ENCODE measurements at regions not wholly inside any gene's neighbourhood (a gene's known extent, or its start where the extent isn't known, plus 50 kb on each side); places are given as distances from the start of the nearest gene placed in this dataset.

GRCh38 chr13:108003626-108004025 lies 211.7 kb downstream of the LIG4 start:
- Histone ChIP-seq H3K27me3 (replicated peaks; ENCODE audit: control insufficient read depth, insufficient read depth, low read length) (no peaks in the 10 kb centered on the region), H3K36me3 (ENCODE audit: control insufficient read depth, insufficient read depth, low read length) (no peaks in the 10 kb centered on the region), H3K4me3 (replicated peaks; ENCODE audit: low read depth, low read length) (no peak overlapping the region)
- TF ChIP-seq CTCF (IDR thresholded peaks at IDR 0.05; ENCODE audit: insufficient read depth, low read length, poor library complexity, severe bottlenecking) = no peak
- no peak for DNase-seq (ENCODE audit: extremely low read depth, insufficient read length)

- TF ChIP-seq CTCF (IDR thresholded peaks at IDR 0.05; ENCODE audit: insufficient read depth, low read length, poor library complexity, severe bottlenecking) = no peak
- no peaks in the 10 kb centered on the region for H3K36me3 ChIP-seq (ENCODE audit: control insufficient read depth, insufficient read depth, low read length)
- H3K4me3 ChIP-seq (replicated peaks; ENCODE audit: low read depth, low read length) = no peak overlapping the region
- DNase-seq (ENCODE audit: extremely low read depth, insufficient read length) = no peak
- H3K27me3 ChIP-seq (replicated peaks; ENCODE audit: control insufficient read depth, insufficient read depth, low read length) = no peaks in the 10 kb centered on the region
Measured at GRCh38 chr13:108000998-108001397, 214.3 kb downstream of the LIG4 start.

- no peak overlapping the region for H3K4me3 ChIP-seq (replicated peaks; ENCODE audit: low read depth, low read length)
- no peaks in the 10 kb centered on the region for H3K36me3 ChIP-seq (ENCODE audit: control insufficient read depth, insufficient read depth, low read length)
- DNase-seq (ENCODE audit: extremely low read depth, insufficient read length) = no peak
- TF ChIP-seq CTCF (IDR thresholded peaks at IDR 0.05; ENCODE audit: insufficient read depth, low read length, poor library complexity, severe bottlenecking) = no peak
- no peaks in the 10 kb centered on the region for H3K27me3 ChIP-seq (replicated peaks; ENCODE audit: control insufficient read depth, insufficient read depth, low read length)
Measured at GRCh38 chr13:107999751-108000150, 215.6 kb downstream of the LIG4 start.

GRCh38 chr13:107994137-107994536 lies 221.2 kb downstream of the LIG4 start:
- DNase-seq (ENCODE audit: extremely low read depth, insufficient read length) = no peak
- Histone ChIP-seq H3K4me3 (replicated peaks; ENCODE audit: low read depth, low read length) (no peak overlapping the region), H3K36me3 (ENCODE audit: control insufficient read depth, insufficient read depth, low read length) (no peaks in the 10 kb centered on the region), H3K27me3 (replicated peaks; ENCODE audit: control insufficient read depth, insufficient read depth, low read length) (no peaks in the 10 kb centered on the region)
- no peak for TF ChIP-seq CTCF (IDR thresholded peaks at IDR 0.05; ENCODE audit: insufficient read depth, low read length, poor library complexity, severe bottlenecking)

GRCh38 chr13:107993239-107993949 lies 221.9 kb downstream of the LIG4 start:
- TF ChIP-seq CTCF (IDR thresholded peaks at IDR 0.05; ENCODE audit: insufficient read depth, low read length, poor library complexity, severe bottlenecking) = no peak

GRCh38 chr13:107992542-107992941 lies 222.8 kb downstream of the LIG4 start:
- Histone ChIP-seq H3K36me3 (ENCODE audit: control insufficient read depth, insufficient read depth, low read length) (no peaks in the 10 kb centered on the region), H3K4me3 (replicated peaks; ENCODE audit: low read depth, low read length) (no peak overlapping the region), H3K27me3 (replicated peaks; ENCODE audit: control insufficient read depth, insufficient read depth, low read length) (no peaks in the 10 kb centered on the region)
- no peak for DNase-seq (ENCODE audit: extremely low read depth, insufficient read length)
- no peak for TF ChIP-seq CTCF (IDR thresholded peaks at IDR 0.05; ENCODE audit: insufficient read depth, low read length, poor library complexity, severe bottlenecking)

More at GRCh38 chr13:107993239-107993949, 221.9 kb downstream of the LIG4 start:
- no peaks in the 10 kb centered on the region for H3K27me3 ChIP-seq (replicated peaks; ENCODE audit: control insufficient read depth, insufficient read depth, low read length)
- no peak for DNase-seq (ENCODE audit: extremely low read depth, insufficient read length)
- no peak overlapping the region for H3K4me3 ChIP-seq (replicated peaks; ENCODE audit: low read depth, low read length)
- H3K36me3 ChIP-seq (ENCODE audit: control insufficient read depth, insufficient read depth, low read length) = no peaks in the 10 kb centered on the region
